IMR-90 (cell line): ENCODE measurements at regions not wholly inside any gene's neighbourhood (a gene's known extent, or its start where the extent isn't known, plus 50 kb on each side); places are given as distances from the start of the nearest gene placed in this dataset.

Experiments used
- ATAC-seq: fragments of 200-7000 bp; cut with Tn5 transposase; 2 replicates; pipeline ENCODE4 v1.9.1; 2020; ENCODE audit warnings: low read depth, mild to moderate bottlenecking, moderate library complexity
- BruUV-seq: library from RNA; stranded (reverse); fragments of 400-500 nt; replicated peaks from 2 replicates; lab custom pipeline; 2021; lab: Mats Ljungman, UMichigan
- CTCF ChIA-PET: fragments of 300-600 bp; formaldehyde crosslinking; extraction: SDS; loops from one replicate; lab custom pipeline; 2021; ENCODE audit warnings: antibody characterized with exemption; lab: Yijun Ruan, JAX
- POLR2A ChIA-PET: fragments of 300-600 bp; sonication (Branson Sonifier 250); formaldehyde crosslinking; loops from one replicate; lab custom pipeline; 2022; ENCODE audit warnings: antibody characterized with exemption; ENCODE audit not compliant: unreplicated experiment; lab: Charles Lee
- DNase-seq: peaks from one replicate; pipeline ENCODE4 v3.0.0; 2013
- H2AFZ ChIP-seq: replicated peaks from 2 replicates; pipeline ENCODE3; 2013; ENCODE audit warnings: low read length, mild to moderate bottlenecking; ENCODE audit not compliant: poor library complexity
- H2AK5ac ChIP-seq: 2 replicates; pipeline ENCODE4 v1.6.1; 2013; ENCODE audit warnings: low read depth, low read length, inconsistent platforms
- H2AK9ac ChIP-seq: replicated peaks from 2 replicates; pipeline ENCODE3; 2013; ENCODE audit warnings: mild to moderate bottlenecking, low read depth, low read length, moderate library complexity; ENCODE audit not compliant: poor library complexity
- H2BK120ac ChIP-seq: 2 replicates; pipeline ENCODE4 v1.6.1; 2013; ENCODE audit warnings: low read depth, low read length, inconsistent platforms
- H2BK15ac ChIP-seq: 3 replicates; pipeline ENCODE4 v1.6.1; 2013; ENCODE audit warnings: low read depth, low read length, inconsistent platforms
- H2BK20ac ChIP-seq: 2 replicates; pipeline ENCODE4 v1.6.1; 2013; ENCODE audit warnings: low read depth, mild to moderate bottlenecking, inconsistent platforms, low read length, moderate library complexity
- H2BK5ac ChIP-seq: 2 replicates; pipeline ENCODE4 v1.6.1; 2013; ENCODE audit warnings: mild to moderate bottlenecking, low read depth, low read length, inconsistent platforms; ENCODE audit not compliant: poor library complexity, severe bottlenecking
- H3K14ac ChIP-seq: replicated peaks from 2 replicates; pipeline ENCODE4 v1.6.1; 2013; ENCODE audit warnings: low read depth, low read length, inconsistent platforms
- H3K18ac ChIP-seq: 2 replicates; pipeline ENCODE4 v1.6.1; 2013; ENCODE audit warnings: low read depth, low read length, control low read depth
- H3K23ac ChIP-seq: 2 replicates; pipeline ENCODE4 v1.6.1; 2013; ENCODE audit warnings: low read depth, low read length, inconsistent platforms
- H3K27ac ChIP-seq: 2 replicates; pipeline ENCODE4 v1.5.1; 2013; ENCODE audit warnings: mild to moderate bottlenecking, control low read depth, low read length; ENCODE audit not compliant: insufficient read depth
- H3K27me3 ChIP-seq: 2 replicates; pipeline ENCODE4 v1.6.1; 2013; ENCODE audit warnings: low read length; ENCODE audit not compliant: control insufficient read depth, insufficient read depth
- H3K36me3 ChIP-seq: 2 replicates; pipeline ENCODE4 v1.6.1; 2013; ENCODE audit warnings: low read length, mixed read lengths; ENCODE audit not compliant: control insufficient read depth, insufficient read depth
- H3K4ac ChIP-seq: 2 replicates; pipeline ENCODE4 v1.6.1; 2013; ENCODE audit warnings: low read depth, low read length, inconsistent platforms
- H3K4me1 ChIP-seq: 2 replicates; pipeline ENCODE4 v1.6.1; 2013; ENCODE audit warnings: low read length, mixed read lengths; ENCODE audit not compliant: control insufficient read depth, insufficient read depth
- H3K4me2 ChIP-seq: 2 replicates; pipeline ENCODE4 v1.6.1; 2013; ENCODE audit warnings: low read depth, mild to moderate bottlenecking, control low read depth, low read length, moderate library complexity
- H3K4me3 ChIP-seq: 2 replicates; pipeline ENCODE4 v1.5.1; 2013; ENCODE audit warnings: low read depth, mild to moderate bottlenecking, control low read depth, low read length, moderate library complexity; ENCODE audit not compliant: insufficient read depth
- H3K56ac ChIP-seq: 2 replicates; pipeline ENCODE4 v1.6.1; 2013; ENCODE audit warnings: low read length, inconsistent platforms; ENCODE audit not compliant: insufficient read depth; ENCODE audit errors: extremely low read depth
- H3K79me1 ChIP-seq, 2 experiments: 2 replicates each; pipeline ENCODE4 v1.6.1; 2013; ENCODE audit warnings: low read length in 2 of 2, inconsistent platforms in 1 of 2, low read depth in 1 of 2
- H3K9ac ChIP-seq: 2 replicates; pipeline ENCODE4 v1.6.1; 2013; ENCODE audit warnings: low read depth, low read length, control low read depth
- H3K9me1 ChIP-seq: 2 replicates; pipeline ENCODE4 v1.6.1; 2013; ENCODE audit warnings: low read length, inconsistent platforms; ENCODE audit not compliant: insufficient read depth
- H3K9me3 ChIP-seq: 2 replicates; pipeline ENCODE4 v1.6.1; 2013; ENCODE audit warnings: low read length; ENCODE audit not compliant: control insufficient read depth, insufficient read depth
- H4K20me1 ChIP-seq: 2 replicates; pipeline ENCODE4 v1.6.1; 2013; ENCODE audit warnings: low read length, inconsistent platforms; ENCODE audit not compliant: insufficient read depth
- H4K5ac ChIP-seq: 2 replicates; pipeline ENCODE4 v1.6.1; 2013; ENCODE audit warnings: mild to moderate bottlenecking, low read depth, low read length, control low read depth
- H4K8ac ChIP-seq, 2 experiments: 2 replicates each; pipeline ENCODE4 v1.6.1; 2013; ENCODE audit warnings: low read depth in 2 of 2, low read length in 2 of 2, control low read depth in 1 of 2, inconsistent platforms in 1 of 2
- H4K91ac ChIP-seq: 2 replicates; pipeline ENCODE4 v1.6.1; 2013; ENCODE audit warnings: low read depth, low read length, inconsistent platforms; ENCODE audit not compliant: insufficient read depth
- BHLHE40 ChIP-seq: fragments of 150-350 bp; IDR thresholded peaks from 2 replicates; pipeline ENCODE4 v1.6.1; 2016; ENCODE audit warnings: mild to moderate bottlenecking, low read depth, low read length
- CEBPB ChIP-seq: IDR thresholded peaks from 2 replicates; pipeline ENCODE4 v1.6.1; 2012; ENCODE audit warnings: low read depth, low read length, improper control_type of control experiment
- FOS ChIP-seq: fragments of 150-350 bp; IDR thresholded peaks from 2 replicates; pipeline ENCODE4 v1.6.1; 2016; ENCODE audit warnings: low read depth, low read length
- MAFK ChIP-seq: IDR thresholded peaks from 2 replicates; pipeline ENCODE4 v1.6.1; 2012; ENCODE audit warnings: low read depth, low read length, improper control_type of control experiment
- MAZ ChIP-seq: IDR thresholded peaks from 2 replicates; pipeline ENCODE4 v1.6.1; 2012; ENCODE audit warnings: low read depth, mild to moderate bottlenecking, low read length, improper control_type of control experiment, moderate library complexity, borderline replicate concordance
- NFE2L2 ChIP-seq: fragments of 150-350 bp; IDR thresholded peaks from 2 replicates; pipeline ENCODE4 v1.6.1; 2016; ENCODE audit warnings: low read depth, mild to moderate bottlenecking, low read length
- POLR2A ChIP-seq: IDR thresholded peaks from 2 replicates; pipeline ENCODE4 v1.6.1; 2012; ENCODE audit warnings: mild to moderate bottlenecking, low read depth, low read length
- RAD21 ChIP-seq: IDR thresholded peaks from 2 replicates; pipeline ENCODE4 v1.6.1; 2012; ENCODE audit warnings: low read length, improper control_type of control experiment
- RCOR1 ChIP-seq: IDR thresholded peaks from 2 replicates; pipeline ENCODE4 v1.6.1; 2012; ENCODE audit warnings: mild to moderate bottlenecking, low read length, improper control_type of control experiment; ENCODE audit not compliant: insufficient replicate concordance
- RFX5 ChIP-seq: IDR thresholded peaks from 2 replicates; pipeline ENCODE4 v1.8.0; 2012; ENCODE audit warnings: low read depth, mild to moderate bottlenecking, low read length, moderate library complexity
- SMC3 ChIP-seq: fragments of 150-350 bp; IDR thresholded peaks from 2 replicates; pipeline ENCODE4 v1.6.1; 2016; ENCODE audit warnings: low read depth, mild to moderate bottlenecking, antibody characterized with exemption, low read length, moderate library complexity
- WGBS, 2 experiments: methylation state at CpG; one replicate each; pipeline versions ENCODE4 v1.1.5 to v1.1.7; 2013; ENCODE audit warnings: missing lambda C conversion rate in 2 of 2; ENCODE audit not compliant: insufficient read length in 1 of 2; ENCODE audit errors: extremely low coverage in 2 of 2; 5-methylcytosine and 5-hydroxymethylcytosine counted together
- dilution Hi-C: fragments of 300-500 bp; cut with HindIII; formaldehyde crosslinking; loops from one replicate; pipeline ENCODE4 v1.14.3; 2018; ENCODE audit warnings: low sequenced_read_pairs; ENCODE audit not compliant: unreplicated experiment
- in situ Hi-C: fragments of 300-500 bp; cut with MboI; formaldehyde crosslinking; loops from 3 replicates; pipeline ENCODE4 v1.14.3; 2019; ENCODE audit warnings: low sequenced_read_pairs, inconsistent platforms, mixed read lengths
- intact Hi-C: fragments of 100-400 bp; cut with micrococcal nuclease; formaldehyde crosslinking; loops from 2 replicates; pipeline ENCODE4 v1.10.0; 2022
- TF ChIP-seq, protein P1 (sequence below): conservative IDR thresholded peaks from 2 replicates; pipeline ENCODE4 v1.5.1; 2012; ENCODE audit warnings: mild to moderate bottlenecking, low read depth, low read length, improper control_type of control experiment

DNA sequence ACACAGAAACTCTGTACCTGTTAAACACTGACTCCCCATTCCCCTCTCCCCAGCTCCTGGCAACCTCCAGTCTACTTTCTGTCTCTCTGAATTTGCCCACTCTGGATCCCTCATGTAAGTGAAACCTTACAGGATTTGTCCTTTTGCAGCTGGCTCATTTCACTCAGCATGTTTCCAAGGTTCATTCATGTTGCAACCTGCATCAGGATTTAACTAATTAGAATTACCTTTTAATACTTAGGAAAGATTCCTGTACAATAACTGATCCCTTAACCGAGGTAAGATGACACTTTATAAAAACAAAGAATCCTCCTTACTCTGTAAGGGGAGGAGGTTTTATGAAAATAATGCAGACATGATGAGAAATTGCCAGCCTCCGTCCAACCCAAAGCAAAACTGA is 113.1 kb upstream of the MTHFD1L start:
- dilution Hi-C loops = no loop called here
- in situ Hi-C loops = no loop called here
- Histone ChIP-seq H2AFZ (no peak overlapping the region), H4K5ac (no peak overlapping the region), H4K8ac (no peak overlapping the region), H4K91ac (no peak overlapping the region), H2AK9ac (no peak overlapping the region), H3K9ac (no peak overlapping the region), H3K18ac (no peak overlapping the region), H3K56ac (no peak overlapping the region), H3K4me2 (no peak overlapping the region), H3K9me3 (no peaks in the 10 kb centered on the region), H2BK15ac (no peak overlapping the region), H3K4me3 (no peak overlapping the region), H3K9me1 (no peaks in the 10 kb centered on the region), H2BK120ac (no peak overlapping the region), H3K27ac (no peak overlapping the region), H2BK20ac (no peak overlapping the region), H3K14ac (no peak overlapping the region), H3K79me1 (no peaks in the 10 kb centered on the region), H2BK5ac (no peak overlapping the region), H3K36me3 (no peaks in the 10 kb centered on the region), H3K27me3 (peaks cover 2% of the 10 kb centered on the region; the same call in 1 of the 2 replicates), H2AK5ac (no peak overlapping the region), H3K4me1 (no peaks in the 10 kb centered on the region), H3K23ac (no peak overlapping the region), H4K20me1 (no peaks in the 10 kb centered on the region), H3K4ac (no peak overlapping the region)
- TF ChIP-seq FOS (no peak), RFX5 (no peak), RCOR1 (no peak), NFE2L2 (no peak), SMC3 (no peak), BHLHE40 (no peak), MAFK (no peak), CEBPB (no peak), MAZ (no peak), POLR2A (no peak), RAD21 (no peak)
- TF ChIP-seq, protein P1, sequence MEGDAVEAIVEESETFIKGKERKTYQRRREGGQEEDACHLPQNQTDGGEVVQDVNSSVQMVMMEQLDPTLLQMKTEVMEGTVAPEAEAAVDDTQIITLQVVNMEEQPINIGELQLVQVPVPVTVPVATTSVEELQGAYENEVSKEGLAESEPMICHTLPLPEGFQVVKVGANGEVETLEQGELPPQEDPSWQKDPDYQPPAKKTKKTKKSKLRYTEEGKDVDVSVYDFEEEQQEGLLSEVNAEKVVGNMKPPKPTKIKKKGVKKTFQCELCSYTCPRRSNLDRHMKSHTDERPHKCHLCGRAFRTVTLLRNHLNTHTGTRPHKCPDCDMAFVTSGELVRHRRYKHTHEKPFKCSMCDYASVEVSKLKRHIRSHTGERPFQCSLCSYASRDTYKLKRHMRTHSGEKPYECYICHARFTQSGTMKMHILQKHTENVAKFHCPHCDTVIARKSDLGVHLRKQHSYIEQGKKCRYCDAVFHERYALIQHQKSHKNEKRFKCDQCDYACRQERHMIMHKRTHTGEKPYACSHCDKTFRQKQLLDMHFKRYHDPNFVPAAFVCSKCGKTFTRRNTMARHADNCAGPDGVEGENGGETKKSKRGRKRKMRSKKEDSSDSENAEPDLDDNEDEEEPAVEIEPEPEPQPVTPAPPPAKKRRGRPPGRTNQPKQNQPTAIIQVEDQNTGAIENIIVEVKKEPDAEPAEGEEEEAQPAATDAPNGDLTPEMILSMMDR = no peak
- BruUV-seq = no TSS peak
- ChIA-PET CTCF (no interaction called here), POLR2A (no interaction called here)
- DNase-seq (no peak), ATAC-seq (no peak)
- WGBS, 2 experiments = no CpG with 5 or more reads among the region's 2 CpGs
- intact Hi-C loops = no loop called here
